IMR-90 (cell line): ENCODE measurements at regions not wholly inside any gene's neighbourhood (a gene's known extent, or its start where the extent isn't known, plus 50 kb on each side); places are given as distances from the start of the nearest gene placed in this dataset.

Experiments
- ATAC-seq: fragments of 200-7000 bp; cut with Tn5 transposase; 2 replicates; pipeline ENCODE4 v1.9.1; 2020; ENCODE audit warnings: low read depth, mild to moderate bottlenecking, moderate library complexity
- BruUV-seq: library from RNA; stranded (reverse); fragments of 400-500 nt; replicated peaks from 2 replicates; lab custom pipeline; 2021; lab: Mats Ljungman, UMichigan
- CTCF ChIA-PET: fragments of 300-600 bp; formaldehyde crosslinking; extraction: SDS; loops from one replicate; lab custom pipeline; 2021; ENCODE audit warnings: antibody characterized with exemption; lab: Yijun Ruan, JAX
- POLR2A ChIA-PET: fragments of 300-600 bp; sonication (Branson Sonifier 250); formaldehyde crosslinking; loops from one replicate; lab custom pipeline; 2022; ENCODE audit warnings: antibody characterized with exemption; ENCODE audit not compliant: unreplicated experiment; lab: Charles Lee
- DNase-seq: peaks from one replicate; pipeline ENCODE4 v3.0.0; 2013
- H2AFZ ChIP-seq: replicated peaks from 2 replicates; pipeline ENCODE3; 2013; ENCODE audit warnings: low read length, mild to moderate bottlenecking; ENCODE audit not compliant: poor library complexity
- H2AK5ac ChIP-seq: 2 replicates; pipeline ENCODE4 v1.6.1; 2013; ENCODE audit warnings: low read depth, low read length, inconsistent platforms
- H2AK9ac ChIP-seq: replicated peaks from 2 replicates; pipeline ENCODE3; 2013; ENCODE audit warnings: mild to moderate bottlenecking, low read depth, low read length, moderate library complexity; ENCODE audit not compliant: poor library complexity
- H2BK120ac ChIP-seq: 2 replicates; pipeline ENCODE4 v1.6.1; 2013; ENCODE audit warnings: low read depth, low read length, inconsistent platforms
- H2BK15ac ChIP-seq: 3 replicates; pipeline ENCODE4 v1.6.1; 2013; ENCODE audit warnings: low read depth, low read length, inconsistent platforms
- H2BK20ac ChIP-seq: 2 replicates; pipeline ENCODE4 v1.6.1; 2013; ENCODE audit warnings: low read depth, mild to moderate bottlenecking, inconsistent platforms, low read length, moderate library complexity
- H2BK5ac ChIP-seq: 2 replicates; pipeline ENCODE4 v1.6.1; 2013; ENCODE audit warnings: mild to moderate bottlenecking, low read depth, low read length, inconsistent platforms; ENCODE audit not compliant: poor library complexity, severe bottlenecking
- H3K14ac ChIP-seq: replicated peaks from 2 replicates; pipeline ENCODE4 v1.6.1; 2013; ENCODE audit warnings: low read depth, low read length, inconsistent platforms
- H3K18ac ChIP-seq: 2 replicates; pipeline ENCODE4 v1.6.1; 2013; ENCODE audit warnings: low read depth, low read length, control low read depth
- H3K23ac ChIP-seq: 2 replicates; pipeline ENCODE4 v1.6.1; 2013; ENCODE audit warnings: low read depth, low read length, inconsistent platforms
- H3K27ac ChIP-seq: 2 replicates; pipeline ENCODE4 v1.5.1; 2013; ENCODE audit warnings: mild to moderate bottlenecking, control low read depth, low read length; ENCODE audit not compliant: insufficient read depth
- H3K27me3 ChIP-seq: 2 replicates; pipeline ENCODE4 v1.6.1; 2013; ENCODE audit warnings: low read length; ENCODE audit not compliant: control insufficient read depth, insufficient read depth
- H3K36me3 ChIP-seq: 2 replicates; pipeline ENCODE4 v1.6.1; 2013; ENCODE audit warnings: low read length, mixed read lengths; ENCODE audit not compliant: control insufficient read depth, insufficient read depth
- H3K4ac ChIP-seq: 2 replicates; pipeline ENCODE4 v1.6.1; 2013; ENCODE audit warnings: low read depth, low read length, inconsistent platforms
- H3K4me1 ChIP-seq: 2 replicates; pipeline ENCODE4 v1.6.1; 2013; ENCODE audit warnings: low read length, mixed read lengths; ENCODE audit not compliant: control insufficient read depth, insufficient read depth
- H3K4me2 ChIP-seq: 2 replicates; pipeline ENCODE4 v1.6.1; 2013; ENCODE audit warnings: low read depth, mild to moderate bottlenecking, control low read depth, low read length, moderate library complexity
- H3K4me3 ChIP-seq: 2 replicates; pipeline ENCODE4 v1.5.1; 2013; ENCODE audit warnings: low read depth, mild to moderate bottlenecking, control low read depth, low read length, moderate library complexity; ENCODE audit not compliant: insufficient read depth
- H3K56ac ChIP-seq: 2 replicates; pipeline ENCODE4 v1.6.1; 2013; ENCODE audit warnings: low read length, inconsistent platforms; ENCODE audit not compliant: insufficient read depth; ENCODE audit errors: extremely low read depth
- H3K79me1 ChIP-seq, 2 experiments: 2 replicates each; pipeline ENCODE4 v1.6.1; 2013; ENCODE audit warnings: low read length in 2 of 2, inconsistent platforms in 1 of 2, low read depth in 1 of 2
- H3K9ac ChIP-seq: 2 replicates; pipeline ENCODE4 v1.6.1; 2013; ENCODE audit warnings: low read depth, low read length, control low read depth
- H3K9me1 ChIP-seq: 2 replicates; pipeline ENCODE4 v1.6.1; 2013; ENCODE audit warnings: low read length, inconsistent platforms; ENCODE audit not compliant: insufficient read depth
- H3K9me3 ChIP-seq: 2 replicates; pipeline ENCODE4 v1.6.1; 2013; ENCODE audit warnings: low read length; ENCODE audit not compliant: control insufficient read depth, insufficient read depth
- H4K20me1 ChIP-seq: 2 replicates; pipeline ENCODE4 v1.6.1; 2013; ENCODE audit warnings: low read length, inconsistent platforms; ENCODE audit not compliant: insufficient read depth
- H4K5ac ChIP-seq: 2 replicates; pipeline ENCODE4 v1.6.1; 2013; ENCODE audit warnings: mild to moderate bottlenecking, low read depth, low read length, control low read depth
- H4K8ac ChIP-seq, 2 experiments: 2 replicates each; pipeline ENCODE4 v1.6.1; 2013; ENCODE audit warnings: low read depth in 2 of 2, low read length in 2 of 2, control low read depth in 1 of 2, inconsistent platforms in 1 of 2
- H4K91ac ChIP-seq: 2 replicates; pipeline ENCODE4 v1.6.1; 2013; ENCODE audit warnings: low read depth, low read length, inconsistent platforms; ENCODE audit not compliant: insufficient read depth
- CHD1 ChIP-seq: IDR thresholded peaks from 2 replicates; pipeline ENCODE4 v1.6.1; 2012; ENCODE audit warnings: low read depth, low read length, improper control_type of control experiment
- WGBS, 2 experiments: methylation state at CpG; one replicate each; pipeline versions ENCODE4 v1.1.5 to v1.1.7; 2013; ENCODE audit warnings: missing lambda C conversion rate in 2 of 2; ENCODE audit not compliant: insufficient read length in 1 of 2; ENCODE audit errors: extremely low coverage in 2 of 2; 5-methylcytosine and 5-hydroxymethylcytosine counted together
- dilution Hi-C: fragments of 300-500 bp; cut with HindIII; formaldehyde crosslinking; loops from one replicate; pipeline ENCODE4 v1.14.3; 2018; ENCODE audit warnings: low sequenced_read_pairs; ENCODE audit not compliant: unreplicated experiment
- in situ Hi-C: fragments of 300-500 bp; cut with MboI; formaldehyde crosslinking; loops from 3 replicates; pipeline ENCODE4 v1.14.3; 2019; ENCODE audit warnings: low sequenced_read_pairs, inconsistent platforms, mixed read lengths
- intact Hi-C: fragments of 100-400 bp; cut with micrococcal nuclease; formaldehyde crosslinking; loops from 2 replicates; pipeline ENCODE4 v1.10.0; 2022

DNA sequence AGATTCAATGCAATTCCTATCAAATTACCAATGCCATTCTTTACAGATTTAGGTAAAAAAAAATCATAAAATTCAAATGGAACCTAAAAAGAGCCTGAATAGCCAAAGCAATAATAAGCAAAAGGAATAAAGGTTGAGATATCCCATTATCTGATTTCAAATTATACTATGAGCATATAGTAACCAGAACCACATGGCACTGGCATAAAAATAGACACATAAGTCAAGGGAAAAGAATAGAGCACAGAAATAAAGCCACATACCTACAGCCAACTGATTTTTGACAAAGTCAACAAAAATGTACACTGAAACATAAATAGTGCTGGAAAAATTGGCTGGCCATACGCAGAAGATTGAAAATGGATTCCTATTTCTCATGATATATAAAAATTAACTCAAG, 853.7 kb downstream of the FAT4 start:
- no peak overlapping the region for H3K4me3 ChIP-seq
- intact Hi-C loops = no loop called here
- H3K36me3 ChIP-seq = no peaks in the 10 kb centered on the region
- dilution Hi-C loops = no loop called here
- no peaks in the 10 kb centered on the region for H3K79me1 ChIP-seq
- no peaks in the 10 kb centered on the region for H4K20me1 ChIP-seq
- no peak overlapping the region for H3K56ac ChIP-seq
- no peak overlapping the region for H4K91ac ChIP-seq
- H2BK120ac ChIP-seq = no peak overlapping the region
- H3K9ac ChIP-seq = no peak overlapping the region
- no peak overlapping the region for H3K18ac ChIP-seq
- no peak overlapping the region for H2BK20ac ChIP-seq
- ATAC-seq (no peak), DNase-seq (no peak)
- H2AFZ ChIP-seq = no peak overlapping the region
- no peak overlapping the region for H3K23ac ChIP-seq
- no peak for TF ChIP-seq CHD1
- H3K4me2 ChIP-seq = no peak overlapping the region
- H3K4ac ChIP-seq = no peak overlapping the region
- H3K9me3 ChIP-seq = no peaks in the 10 kb centered on the region
- H4K8ac ChIP-seq = no peak overlapping the region
- no peak overlapping the region for H3K27ac ChIP-seq
- H2BK15ac ChIP-seq = no peak overlapping the region
- no peak overlapping the region for H2AK5ac ChIP-seq
- ChIA-PET POLR2A (no interaction called here), CTCF (no interaction called here)
- H3K4me1 ChIP-seq = no peaks in the 10 kb centered on the region
- H2BK5ac ChIP-seq = no peak overlapping the region
- WGBS, 2 experiments = no CpG with 5 or more reads among the region's 1 CpG
- no peaks in the 10 kb centered on the region for H3K27me3 ChIP-seq
- H3K9me1 ChIP-seq = no peaks in the 10 kb centered on the region
- no peak overlapping the region for H4K5ac ChIP-seq
- H2AK9ac ChIP-seq = no peak overlapping the region
- no peak overlapping the region for H3K14ac ChIP-seq
- in situ Hi-C loops = no loop called here
- BruUV-seq = no TSS peak
